Neutrophil (primary cell): ENCODE measurements at regions not wholly inside any gene's neighbourhood (a gene's known extent, or its start where the extent isn't known, plus 50 kb on each side); places are given as distances from the start of the nearest gene placed in this dataset.

Experiments used
- H3K27ac ChIP-seq: fragments of 200-600 bp; sonication (generic); 2 replicates; pipeline ENCODE4 v1.5.1; 2016; ENCODE audit warnings: mild to moderate bottlenecking, moderate library complexity
- H3K27me3 ChIP-seq: fragments of 200-600 bp; sonication (generic); 2 replicates; pipeline ENCODE4 v1.6.0; 2016; ENCODE audit warnings: mild to moderate bottlenecking
- H3K36me3 ChIP-seq: fragments of 200-600 bp; sonication (generic); 2 replicates; pipeline ENCODE4 v1.5.1; 2017
- H3K4me1 ChIP-seq, 2 experiments: fragments of 200-600 bp in 1 of 2; sonication (generic) in 1 of 2; 1 replicate in 1 of 2; 2 replicates in 1 of 2; pipeline versions ENCODE4 v1.5.1 to v1.6.1; 2013 to 2016; ENCODE audit warnings: low read depth in 1 of 2, low read length in 1 of 2, mild to moderate bottlenecking in 1 of 2, moderate library complexity in 1 of 2; ENCODE audit not compliant: control insufficient read depth in 1 of 2, insufficient read depth in 1 of 2
- H3K4me3 ChIP-seq, 2 experiments: fragments of 200-600 bp in 1 of 2; sonication (generic) in 1 of 2; 1 replicate in 1 of 2; 2 replicates in 1 of 2; pipeline ENCODE4 v1.5.1; 2013 to 2016; ENCODE audit warnings: low read depth in 1 of 2, low read length in 1 of 2, mild to moderate bottlenecking in 1 of 2, moderate library complexity in 1 of 2
- H3K9me3 ChIP-seq: fragments of 200-600 bp; sonication (generic); 2 replicates; pipeline ENCODE4 v1.5.1; 2016
- CTCF ChIP-seq: fragments of 200-600 bp; sonication (generic); IDR thresholded peaks from 2 replicates; pipeline ENCODE4 v1.5.1; 2016; ENCODE audit warnings: antibody characterized with exemption

DNA sequence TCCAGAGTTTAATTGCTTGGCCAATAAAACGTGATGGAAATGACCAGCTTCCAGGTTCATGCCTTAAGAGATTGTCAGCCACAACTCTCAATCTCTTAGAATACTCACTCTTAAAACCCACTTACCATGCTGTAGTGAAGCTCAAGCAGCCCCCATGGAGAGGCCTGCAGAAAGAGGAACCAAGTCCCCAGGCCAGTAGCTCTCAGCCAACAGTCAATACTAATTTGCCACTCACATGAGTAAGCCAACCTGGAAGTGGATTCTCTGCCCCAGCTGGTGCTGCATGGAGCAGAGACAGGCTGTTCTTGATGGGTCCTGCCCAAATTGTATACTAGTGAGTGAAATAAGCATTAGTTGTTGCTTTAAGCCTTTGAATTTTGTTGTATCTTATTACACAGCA is 155.9 kb downstream of the OXSM start:
- Histone ChIP-seq H3K9me3 (no peaks in the 10 kb centered on the region), H3K36me3 (no peaks in the 10 kb centered on the region), H3K4me3 (no peak overlapping the region), H3K27ac (no peak overlapping the region), H3K27me3 (no peaks in the 10 kb centered on the region), H3K4me1 (peaks cover 0 to 9% of the 10 kb centered on the region in 2 experiments)
- no peak for TF ChIP-seq CTCF

DNA sequence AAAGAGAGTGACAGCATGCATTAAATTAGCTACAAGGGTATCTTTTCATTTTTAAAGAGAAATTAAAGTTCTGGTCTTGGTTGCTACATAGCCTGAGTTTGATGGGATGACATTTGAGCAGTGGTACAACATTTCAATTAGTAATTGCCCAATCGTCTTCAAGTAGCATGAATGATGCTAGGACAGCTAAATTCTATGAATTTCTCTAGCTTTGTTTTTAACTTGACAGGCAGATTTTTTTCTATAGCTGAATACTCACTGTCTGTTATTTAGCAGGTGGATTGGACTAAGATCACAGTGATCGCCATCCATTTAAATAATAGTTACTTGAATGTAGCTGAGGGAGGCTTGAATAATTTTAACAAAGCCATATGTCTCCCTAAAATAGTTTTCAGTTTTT is 162.2 kb downstream of the OXSM start:
- no peaks in the 10 kb centered on the region for H3K27me3 ChIP-seq
- TF ChIP-seq CTCF, result no peak
- peaks cover 0 to 9% of the 10 kb centered on the region in 2 experiments for H3K4me1 ChIP-seq
- no peak overlapping the region for H3K27ac ChIP-seq
- no peak overlapping the region for H3K4me3 ChIP-seq
- no peaks in the 10 kb centered on the region for H3K9me3 ChIP-seq
- no peaks in the 10 kb centered on the region for H3K36me3 ChIP-seq

DNA sequence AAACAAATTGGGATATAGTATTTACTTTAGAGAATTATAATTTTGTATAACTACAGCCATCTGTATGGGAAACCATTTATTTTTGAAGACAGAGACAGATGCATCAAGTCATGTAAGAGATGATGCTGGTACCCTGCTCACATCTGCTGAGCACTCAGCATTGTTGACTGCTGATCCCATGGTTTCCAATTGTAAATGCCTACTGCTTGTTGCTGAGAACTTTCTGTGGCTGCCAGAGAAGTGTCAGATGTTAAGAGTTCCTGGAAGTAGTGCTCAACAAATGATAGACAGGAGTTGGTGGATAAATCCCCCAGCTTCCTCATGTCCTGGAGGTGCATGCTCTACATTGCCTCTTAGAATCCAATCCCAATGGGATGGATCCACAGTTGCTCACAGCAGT is 167.1 kb downstream of the OXSM start:
- Histone ChIP-seq H3K27ac (no peak overlapping the region), H3K9me3 (no peaks in the 10 kb centered on the region), H3K27me3 (no peaks in the 10 kb centered on the region), H3K4me1 (no peaks in the 10 kb centered on the region), H3K36me3 (no peaks in the 10 kb centered on the region), H3K4me3 (no peak overlapping the region)
- TF ChIP-seq CTCF, result no peak

DNA sequence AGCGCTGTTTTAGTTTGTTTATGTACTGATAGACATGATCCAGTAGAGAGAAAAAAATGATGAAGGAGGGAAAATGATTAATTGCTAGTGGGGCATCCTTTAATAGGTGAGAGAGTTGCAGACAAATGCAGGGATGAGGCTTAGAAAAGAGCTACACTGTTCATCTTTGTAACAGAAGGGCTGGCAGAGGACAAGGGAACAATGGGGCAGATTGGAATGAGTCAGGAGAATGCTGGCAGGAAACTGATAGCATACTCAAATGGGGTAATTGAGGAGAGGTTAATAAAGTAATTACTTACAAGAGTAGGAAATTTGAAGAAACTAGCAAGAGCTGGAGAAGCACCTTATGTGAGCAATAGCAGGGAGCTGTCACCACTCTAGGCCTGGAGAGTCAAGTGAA is 170.9 kb downstream of the OXSM start:
- H3K27me3 ChIP-seq, result no peaks in the 10 kb centered on the region
- no peaks in the 10 kb centered on the region for H3K36me3 ChIP-seq
- H3K27ac ChIP-seq, result no peak overlapping the region
- TF ChIP-seq CTCF, result no peak
- H3K4me1 ChIP-seq, result no peaks in the 10 kb centered on the region
- H3K9me3 ChIP-seq, result no peaks in the 10 kb centered on the region
- H3K4me3 ChIP-seq, result no peak overlapping the region

DNA sequence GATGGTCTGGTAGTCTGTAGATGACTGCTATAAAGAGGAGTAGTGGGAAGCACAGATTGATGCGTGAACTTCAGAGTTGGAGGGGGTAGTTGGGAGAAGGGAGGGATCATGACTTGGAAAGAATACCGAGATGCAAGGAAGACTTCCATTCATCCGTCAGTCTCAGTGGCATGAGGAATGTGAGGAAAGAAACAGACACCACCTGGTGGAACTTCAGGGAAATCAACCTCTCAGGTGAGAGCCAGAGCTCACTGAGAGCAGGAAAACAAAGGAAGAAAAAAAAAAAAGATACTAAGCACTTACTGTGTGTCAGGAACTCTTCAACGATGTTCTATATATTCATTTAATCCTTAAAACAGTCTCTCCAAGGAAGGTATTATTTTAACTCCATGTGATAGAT is 172.4 kb downstream of the OXSM start:
- no peak for TF ChIP-seq CTCF
- Histone ChIP-seq H3K9me3 (no peaks in the 10 kb centered on the region), H3K4me1 (no peaks in the 10 kb centered on the region), H3K4me3 (no peak overlapping the region), H3K27me3 (no peaks in the 10 kb centered on the region), H3K27ac (no peak overlapping the region), H3K36me3 (no peaks in the 10 kb centered on the region)

- no peak for TF ChIP-seq CTCF
- H3K36me3 ChIP-seq, result no peaks in the 10 kb centered on the region
- H3K4me3 ChIP-seq, result no peak overlapping the region
- H3K4me1 ChIP-seq, result no peaks in the 10 kb centered on the region
- H3K27me3 ChIP-seq, result no peaks in the 10 kb centered on the region
- H3K27ac ChIP-seq, result no peak overlapping the region
- no peaks in the 10 kb centered on the region for H3K9me3 ChIP-seq
These were observed 174.3 kb downstream of the OXSM start for GRCh38 chr3:25964141-25964540.
